GM12873 (cell line): ENCODE measurements at regions not wholly inside any gene's neighbourhood (a gene's known extent, or its start where the extent isn't known, plus 50 kb on each side); places are given as distances from the start of the nearest gene placed in this dataset.

Experiments
- CTCF ChIP-seq: IDR thresholded peaks from 2 replicates; pipeline ENCODE4 v1.5.1; 2012; ENCODE audit warnings: low read depth, mild to moderate bottlenecking, moderate library complexity, low read length, control low read depth; ENCODE audit not compliant: insufficient read depth; ENCODE audit errors: missing control alignments

- no peak for TF ChIP-seq CTCF
These were observed 115.0 kb upstream of the BACE2 start for GRCh38 chr21:41052820-41053555.

- TF ChIP-seq CTCF: no peak
These were observed 113.9 kb upstream of the BACE2 start for GRCh38 chr21:41054018-41054578.

GRCh38 chr21:41055266-41055665, 112.7 kb upstream of the BACE2 start:
- TF ChIP-seq CTCF: no peak

- no peak for TF ChIP-seq CTCF
These were observed 108.1 kb upstream of the BACE2 start for GRCh38 chr21:41059871-41060270.

GRCh38 chr21:41061701-41062100, 106.3 kb upstream of the BACE2 start:
- TF ChIP-seq CTCF: no peak

DNA sequence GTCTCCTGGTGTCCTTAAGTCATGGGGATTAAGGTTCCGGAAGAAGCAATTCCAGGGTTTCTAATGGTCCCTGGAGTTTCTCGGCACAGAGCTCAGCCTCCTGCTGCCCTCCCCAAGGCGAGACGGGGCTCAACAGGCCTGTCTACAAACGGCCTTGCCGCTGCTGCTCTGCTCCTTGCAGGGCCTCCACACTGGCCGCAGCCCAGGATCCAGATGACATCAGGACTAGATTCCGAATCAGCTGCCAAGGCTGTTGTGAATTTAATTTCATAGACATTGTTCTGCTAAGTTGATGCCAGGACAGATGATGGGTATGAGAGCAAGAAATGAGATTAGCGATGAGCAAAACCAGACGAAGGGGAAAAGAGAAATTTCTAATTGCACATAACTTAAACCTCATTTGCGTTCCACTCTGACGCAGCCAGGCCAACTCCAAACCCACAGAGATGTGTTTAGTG, 103.6 kb upstream of the BACE2 start:
- no peak for TF ChIP-seq CTCF

- TF ChIP-seq CTCF: no peak
These were observed 103.0 kb upstream of the BACE2 start for GRCh38 chr21:41064951-41065350.
